ENCODE measurements at regions not wholly inside any gene's neighbourhood (a gene's known extent, or its start where the extent isn't known, plus 50 kb on each side); places are given as distances from the start of the nearest gene placed in this dataset.

DNA sequence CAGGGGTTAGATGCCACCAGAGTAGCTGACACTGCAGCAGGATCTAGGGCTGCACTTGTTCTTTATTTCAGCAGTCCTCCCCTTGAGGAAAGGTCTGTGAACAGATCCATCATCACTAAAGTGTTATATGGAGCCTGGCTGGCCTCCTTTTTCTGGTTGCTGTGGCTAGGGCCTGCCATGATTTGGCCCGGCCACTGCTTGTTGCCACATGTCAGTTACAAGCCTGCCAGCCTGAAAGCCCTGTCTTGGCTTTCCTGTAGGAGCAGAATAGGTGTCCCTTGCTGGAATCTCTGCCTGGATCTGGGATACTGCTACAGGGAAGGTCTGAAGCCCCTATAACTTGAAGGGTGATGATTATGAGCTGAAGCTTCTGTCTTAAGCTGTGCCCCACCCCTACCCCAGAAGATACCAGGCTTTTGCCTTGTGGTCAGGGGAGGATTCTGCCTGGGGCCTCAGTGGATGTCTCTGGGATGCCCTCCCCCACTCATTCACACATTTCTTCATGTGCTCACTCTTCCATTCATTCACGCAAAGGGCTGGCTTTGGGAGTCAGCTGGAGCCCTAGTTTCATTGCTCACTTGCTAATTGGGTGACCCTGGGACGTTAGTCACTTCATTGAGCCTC lies 64.7 kb downstream of the NDUFS5 start:
- CTCF ChIA-PET, result no interaction called here
- peaks cover 13% of the 10 kb centered on the region for H3K4me1 ChIP-seq (ENCODE audit: insufficient read depth, low read length, poor library complexity, severe bottlenecking)
- H3K27me3 ChIP-seq (replicated peaks; ENCODE audit: insufficient read depth, low read depth, low read length, poor library complexity), result no peaks in the 10 kb centered on the region
- no peak overlapping the region for H3K4me3 ChIP-seq (ENCODE audit: low read depth, low read length, poor library complexity, severe bottlenecking)
- intact Hi-C loops (cut with micrococcal nuclease; ENCODE audit: unreplicated experiment), result loop anchor here (10.0 kb wide), 2 partner anchors 56 to 624 kb away; no protein-coding TSS in a partner anchor
- H3K36me3 ChIP-seq (ENCODE audit: insufficient read depth, low read length, poor library complexity, severe bottlenecking), result no peaks in the 10 kb centered on the region
- DNase-seq (ENCODE audit: low spot score), result no peak
- no peaks in the 10 kb centered on the region for H3K9me3 ChIP-seq (ENCODE audit: low read depth, low read length, poor library complexity, severe bottlenecking)
- no peak overlapping the region for H3K27ac ChIP-seq (ENCODE audit: low read depth, low read length, poor library complexity, severe bottlenecking)
- TF ChIP-seq, protein P1, sequence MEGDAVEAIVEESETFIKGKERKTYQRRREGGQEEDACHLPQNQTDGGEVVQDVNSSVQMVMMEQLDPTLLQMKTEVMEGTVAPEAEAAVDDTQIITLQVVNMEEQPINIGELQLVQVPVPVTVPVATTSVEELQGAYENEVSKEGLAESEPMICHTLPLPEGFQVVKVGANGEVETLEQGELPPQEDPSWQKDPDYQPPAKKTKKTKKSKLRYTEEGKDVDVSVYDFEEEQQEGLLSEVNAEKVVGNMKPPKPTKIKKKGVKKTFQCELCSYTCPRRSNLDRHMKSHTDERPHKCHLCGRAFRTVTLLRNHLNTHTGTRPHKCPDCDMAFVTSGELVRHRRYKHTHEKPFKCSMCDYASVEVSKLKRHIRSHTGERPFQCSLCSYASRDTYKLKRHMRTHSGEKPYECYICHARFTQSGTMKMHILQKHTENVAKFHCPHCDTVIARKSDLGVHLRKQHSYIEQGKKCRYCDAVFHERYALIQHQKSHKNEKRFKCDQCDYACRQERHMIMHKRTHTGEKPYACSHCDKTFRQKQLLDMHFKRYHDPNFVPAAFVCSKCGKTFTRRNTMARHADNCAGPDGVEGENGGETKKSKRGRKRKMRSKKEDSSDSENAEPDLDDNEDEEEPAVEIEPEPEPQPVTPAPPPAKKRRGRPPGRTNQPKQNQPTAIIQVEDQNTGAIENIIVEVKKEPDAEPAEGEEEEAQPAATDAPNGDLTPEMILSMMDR (conservative IDR thresholded peaks at IDR 0.05; ENCODE audit: low read depth, low read length), result no peak
- TF ChIP-seq EZH2 (IDR thresholded peaks at IDR 0.05; ENCODE audit: borderline replicate concordance, low read depth, low read length, poor library complexity, severe bottlenecking), result no peak
- POLR2A ChIA-PET (ENCODE audit: low non-redundant PET), result no interaction called here
- no TSS peak for BruUV-seq (replicated peaks)

- no TSS peak for BruUV-seq (replicated peaks)
- H3K36me3 ChIP-seq (ENCODE audit: insufficient read depth, low read length, poor library complexity, severe bottlenecking), result no peaks in the 10 kb centered on the region
- no peak overlapping the region for H3K4me3 ChIP-seq (ENCODE audit: low read depth, low read length, poor library complexity, severe bottlenecking)
- H3K4me1 ChIP-seq (ENCODE audit: insufficient read depth, low read length, poor library complexity, severe bottlenecking), result peaks cover 4% of the 10 kb centered on the region
- no peak for TF ChIP-seq EZH2 (IDR thresholded peaks at IDR 0.05; ENCODE audit: borderline replicate concordance, low read depth, low read length, poor library complexity, severe bottlenecking)
- TF ChIP-seq, protein P1 (conservative IDR thresholded peaks at IDR 0.05; ENCODE audit: low read depth, low read length), result no peak
- intact Hi-C loops (cut with micrococcal nuclease; ENCODE audit: unreplicated experiment), result loop anchor here (10.0 kb wide), 2 partner anchors 57 to 623 kb away; no protein-coding TSS in a partner anchor
- H3K27me3 ChIP-seq (replicated peaks; ENCODE audit: insufficient read depth, low read depth, low read length, poor library complexity), result no peaks in the 10 kb centered on the region
- POLR2A ChIA-PET (ENCODE audit: low non-redundant PET), result no interaction called here
- no peak for DNase-seq (ENCODE audit: low spot score)
- H3K9me3 ChIP-seq (ENCODE audit: low read depth, low read length, poor library complexity, severe bottlenecking), result no peaks in the 10 kb centered on the region
- no peak overlapping the region for H3K27ac ChIP-seq (ENCODE audit: low read depth, low read length, poor library complexity, severe bottlenecking)
- CTCF ChIA-PET, result no interaction called here
Measured at GRCh38 chr1:39091845-39092645, 65.9 kb downstream of the NDUFS5 start.

DNA sequence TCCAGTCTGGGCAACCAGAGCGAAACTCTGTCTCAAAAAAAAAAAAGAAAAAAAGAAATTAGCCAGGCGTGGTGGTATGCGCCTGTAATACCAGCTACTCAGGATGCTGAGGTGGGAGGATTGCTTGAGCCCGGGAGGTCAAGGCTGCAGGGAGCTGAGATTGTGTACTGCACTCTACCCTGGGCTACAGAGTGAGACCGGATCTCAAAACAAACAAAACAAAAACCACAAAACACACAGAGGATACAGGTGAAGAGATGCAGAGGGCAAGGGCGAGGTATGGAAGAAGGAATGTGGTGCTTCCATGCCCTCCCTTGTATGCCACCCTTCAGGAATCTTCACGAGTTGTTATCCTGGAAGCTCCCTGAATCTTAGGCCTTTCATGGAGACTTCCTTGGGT lies 68.5 kb downstream of the NDUFS5 start:
- Histone ChIP-seq H3K27ac (ENCODE audit: low read depth, low read length, poor library complexity, severe bottlenecking) (no peak overlapping the region), H3K27me3 (replicated peaks; ENCODE audit: insufficient read depth, low read depth, low read length, poor library complexity) (no peaks in the 10 kb centered on the region), H3K4me3 (ENCODE audit: low read depth, low read length, poor library complexity, severe bottlenecking) (no peak overlapping the region), H3K4me1 (ENCODE audit: insufficient read depth, low read length, poor library complexity, severe bottlenecking) (no peaks in the 10 kb centered on the region), H3K36me3 (ENCODE audit: insufficient read depth, low read length, poor library complexity, severe bottlenecking) (no peaks in the 10 kb centered on the region), H3K9me3 (ENCODE audit: low read depth, low read length, poor library complexity, severe bottlenecking) (no peaks in the 10 kb centered on the region)
- no peak for TF ChIP-seq EZH2 (IDR thresholded peaks at IDR 0.05; ENCODE audit: borderline replicate concordance, low read depth, low read length, poor library complexity, severe bottlenecking)
- TF ChIP-seq, protein P1 (conservative IDR thresholded peaks at IDR 0.05; ENCODE audit: low read depth, low read length), result no peak
- intact Hi-C loops (cut with micrococcal nuclease; ENCODE audit: unreplicated experiment), result loop anchor here (10.0 kb wide), 2 partner anchors 60 to 620 kb away; no protein-coding TSS in a partner anchor
- CTCF ChIA-PET, result no interaction called here
- BruUV-seq (replicated peaks), result no TSS peak
- no peak for DNase-seq (ENCODE audit: low spot score)
- POLR2A ChIA-PET (ENCODE audit: low non-redundant PET), result no interaction called here
